ENCODE measurements at regions not wholly inside any gene's neighbourhood (a gene's known extent, or its start where the extent isn't known, plus 50 kb on each side); places are given as distances from the start of the nearest gene placed in this dataset.

GRCh38 chr3:31420311-31420710 is 112.4 kb upstream of the STT3B start:
- TF ChIP-seq, protein P1, sequence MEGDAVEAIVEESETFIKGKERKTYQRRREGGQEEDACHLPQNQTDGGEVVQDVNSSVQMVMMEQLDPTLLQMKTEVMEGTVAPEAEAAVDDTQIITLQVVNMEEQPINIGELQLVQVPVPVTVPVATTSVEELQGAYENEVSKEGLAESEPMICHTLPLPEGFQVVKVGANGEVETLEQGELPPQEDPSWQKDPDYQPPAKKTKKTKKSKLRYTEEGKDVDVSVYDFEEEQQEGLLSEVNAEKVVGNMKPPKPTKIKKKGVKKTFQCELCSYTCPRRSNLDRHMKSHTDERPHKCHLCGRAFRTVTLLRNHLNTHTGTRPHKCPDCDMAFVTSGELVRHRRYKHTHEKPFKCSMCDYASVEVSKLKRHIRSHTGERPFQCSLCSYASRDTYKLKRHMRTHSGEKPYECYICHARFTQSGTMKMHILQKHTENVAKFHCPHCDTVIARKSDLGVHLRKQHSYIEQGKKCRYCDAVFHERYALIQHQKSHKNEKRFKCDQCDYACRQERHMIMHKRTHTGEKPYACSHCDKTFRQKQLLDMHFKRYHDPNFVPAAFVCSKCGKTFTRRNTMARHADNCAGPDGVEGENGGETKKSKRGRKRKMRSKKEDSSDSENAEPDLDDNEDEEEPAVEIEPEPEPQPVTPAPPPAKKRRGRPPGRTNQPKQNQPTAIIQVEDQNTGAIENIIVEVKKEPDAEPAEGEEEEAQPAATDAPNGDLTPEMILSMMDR (IDR thresholded peaks at IDR 0.05), result no peak
- TF ChIP-seq POLR2A (IDR thresholded peaks at IDR 0.05), result no peak

All from Peyer's patch (tissue), 4 donors.